COR-L47 (cell line): ENCODE measurements at regions not wholly inside any gene's neighbourhood (a gene's known extent, or its start where the extent isn't known, plus 50 kb on each side); places are given as distances from the start of the nearest gene placed in this dataset.
A peak's percentile ranks its signal among the peaks of the same experiment; 100 is the strongest.
"Not testable (repeated sequence)": the region's sequence is repeated elsewhere in the genome, so short reads cannot be mapped to it uniquely, and the experiment has no call there.

Source experiments
- DNase-seq: peaks from one replicate; lab custom pipeline; 2025; lab: John Stamatoyannopoulos, UW

DNA sequence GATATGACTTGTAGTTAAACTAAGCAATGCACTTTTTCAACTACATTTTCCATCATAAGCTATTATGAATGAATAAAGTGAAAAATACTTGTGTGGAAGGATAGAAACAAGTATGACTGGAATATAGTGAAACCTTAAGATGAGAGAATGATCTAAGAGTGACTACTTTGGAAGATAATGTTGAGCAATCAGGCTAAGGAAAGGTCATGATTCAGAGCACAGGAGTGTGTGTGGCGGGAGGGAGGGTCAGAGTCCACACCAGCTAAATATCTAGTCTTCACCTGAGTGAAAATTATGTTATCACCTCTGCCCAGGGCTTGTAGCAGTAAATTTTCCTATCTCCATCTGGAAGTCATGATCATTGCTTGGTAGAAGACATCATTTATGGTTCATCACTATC, 833.4 kb upstream of the ATXN8OS start:
- no peak for DNase-seq

- DNase-seq = peak; percentile 54
Measured at GRCh38 chr13:69264362-69265334, 843.0 kb upstream of the ATXN8OS start.

DNA sequence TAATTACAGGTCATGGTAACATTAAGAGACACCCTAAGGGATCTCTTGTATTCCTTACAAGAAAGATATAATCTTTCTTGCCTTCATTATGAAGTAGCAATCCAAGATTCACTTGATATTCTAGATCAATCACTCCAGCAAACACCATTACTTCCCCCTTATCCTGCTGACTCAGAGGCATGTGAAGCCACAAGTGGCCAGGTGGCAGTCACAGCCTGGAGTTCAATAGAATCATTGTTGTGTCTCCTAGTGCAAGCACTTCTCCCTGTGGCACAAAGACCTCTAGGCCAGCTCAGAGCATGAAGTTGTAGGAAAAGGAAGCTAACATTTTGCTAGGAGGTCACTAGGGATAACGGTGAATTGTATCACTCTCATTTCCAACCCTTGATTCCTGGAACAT, 864.3 kb upstream of the ATXN8OS start:
- no peak for DNase-seq

GRCh38 chr13:69234171-69234570, 873.5 kb upstream of the ATXN8OS start:
- no peak for DNase-seq

DNA sequence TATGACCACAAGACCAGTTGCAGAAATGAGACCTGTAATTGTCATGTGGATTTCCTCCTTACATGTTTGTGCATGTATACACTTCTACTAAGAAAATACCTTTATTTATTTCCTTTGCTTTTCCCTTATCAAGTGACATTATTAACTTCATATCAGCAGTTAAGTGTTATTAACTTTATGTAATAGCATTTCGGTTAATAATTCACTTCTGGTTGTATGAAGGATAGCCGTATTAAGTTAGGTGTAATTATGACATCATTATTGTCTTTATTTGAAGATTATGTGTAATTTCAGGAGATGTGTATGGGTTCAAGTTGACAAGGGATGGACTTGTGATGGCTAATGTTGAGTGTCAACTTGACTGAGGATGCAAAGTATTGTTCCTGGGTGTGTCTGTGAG, 881.2 kb upstream of the ATXN8OS start:
- no peak for DNase-seq

DNA sequence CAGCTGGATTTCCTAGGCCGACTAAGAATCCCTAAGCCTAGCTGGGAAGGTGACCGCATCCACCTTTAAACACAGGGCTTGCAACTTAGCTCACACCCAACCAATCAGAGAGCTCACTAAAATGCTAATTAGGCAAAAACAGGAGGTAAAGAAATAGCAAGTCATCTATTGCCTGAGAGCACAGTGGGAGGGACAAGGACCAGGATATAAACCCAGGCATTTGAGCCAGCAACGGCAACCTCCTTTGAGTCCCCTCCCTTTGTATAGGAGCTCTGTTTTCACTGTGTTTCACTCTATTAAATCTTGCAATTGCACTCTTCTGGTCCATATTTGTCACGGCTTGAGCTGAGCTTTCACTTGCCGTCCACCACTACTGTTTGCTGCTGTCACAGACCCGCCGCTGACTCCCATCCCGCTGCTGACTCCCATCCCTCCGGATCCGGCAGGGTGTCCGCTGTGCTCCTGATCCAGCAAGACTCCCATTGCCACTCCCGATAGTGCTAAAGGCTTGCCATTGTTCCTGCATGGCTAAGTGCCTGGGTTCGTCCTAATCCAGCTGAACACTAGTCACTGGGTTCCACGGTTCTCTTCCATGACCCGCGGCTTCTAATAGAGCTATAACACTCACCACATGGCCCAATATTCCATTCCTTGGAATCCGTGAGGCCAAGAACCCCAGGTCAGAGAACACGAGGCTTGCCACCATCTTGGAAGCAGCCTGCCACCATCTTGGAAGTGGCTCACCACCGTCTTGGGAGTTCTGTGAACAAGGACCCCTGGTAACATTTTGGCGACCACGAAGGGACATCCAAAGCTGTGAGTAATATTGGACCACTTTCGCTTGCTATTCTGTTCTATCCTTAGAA, 885.8 kb upstream of the ATXN8OS start:
- DNase-seq = not testable (repeated sequence)

- DNase-seq = no peak
Measured at GRCh38 chr13:69213396-69213795, 894.2 kb upstream of the ATXN8OS start.

DNA sequence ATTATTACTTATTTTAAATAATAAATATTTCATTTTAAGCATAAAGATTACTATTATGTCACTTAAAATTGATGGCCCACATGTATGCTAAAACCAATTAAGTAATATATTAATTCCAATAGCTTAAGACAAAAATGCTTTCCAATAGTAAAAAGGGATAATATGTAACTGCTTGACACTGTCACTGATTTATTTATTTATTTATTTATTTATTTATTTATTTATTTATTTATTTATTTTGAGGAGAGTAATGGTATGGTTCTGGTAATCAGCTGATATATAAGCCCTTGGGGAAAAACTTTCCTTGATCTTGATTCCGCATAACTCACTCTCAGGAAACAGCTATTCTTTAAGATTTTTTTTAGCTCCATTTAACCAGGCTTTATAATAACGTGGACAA, 903.0 kb upstream of the ATXN8OS start:
- DNase-seq = no peak

- no peak for DNase-seq
Measured at GRCh38 chr13:69202996-69203395, 904.6 kb upstream of the ATXN8OS start.

- peak; percentile 17 for DNase-seq
Measured at GRCh38 chr13:69199664-69200063, 908.0 kb upstream of the ATXN8OS start.

GRCh38 chr13:69198706-69199105, 908.9 kb upstream of the ATXN8OS start:
- DNase-seq = no peak

DNA sequence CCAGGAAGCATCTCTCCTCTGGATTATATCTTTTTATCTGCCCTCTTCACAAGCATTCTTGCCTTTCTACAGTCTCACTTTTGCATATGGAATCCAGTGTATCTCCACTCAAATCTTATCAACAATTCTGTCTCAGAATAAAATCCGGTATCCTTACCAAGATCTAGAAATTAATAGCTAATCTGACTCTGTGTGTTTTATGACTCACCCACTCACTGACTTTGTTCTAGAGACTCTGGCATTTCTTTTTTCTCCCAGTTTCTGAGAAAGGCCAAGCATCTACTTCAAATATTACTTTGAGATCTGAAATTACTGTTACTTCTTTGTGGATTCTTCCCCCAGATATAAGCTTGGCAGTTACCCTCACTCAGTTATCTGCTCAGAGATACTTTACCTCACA, 913.5 kb upstream of the ATXN8OS start:
- DNase-seq = no peak

GRCh38 chr13:69180034-69180433, 927.6 kb upstream of the ATXN8OS start:
- no peak for DNase-seq

GRCh38 chr13:69178000-69178399, 929.6 kb upstream of the ATXN8OS start:
- no peak for DNase-seq

GRCh38 chr13:69168436-69168835, 939.2 kb upstream of the ATXN8OS start:
- no peak for DNase-seq

- DNase-seq = no peak
Measured at GRCh38 chr13:69155136-69155535, 952.5 kb upstream of the ATXN8OS start.

- no peak for DNase-seq
Measured at GRCh38 chr13:69142101-69142500, 965.5 kb upstream of the ATXN8OS start.

GRCh38 chr13:69124996-69125395, 982.6 kb upstream of the ATXN8OS start:
- DNase-seq = no peak

DNA sequence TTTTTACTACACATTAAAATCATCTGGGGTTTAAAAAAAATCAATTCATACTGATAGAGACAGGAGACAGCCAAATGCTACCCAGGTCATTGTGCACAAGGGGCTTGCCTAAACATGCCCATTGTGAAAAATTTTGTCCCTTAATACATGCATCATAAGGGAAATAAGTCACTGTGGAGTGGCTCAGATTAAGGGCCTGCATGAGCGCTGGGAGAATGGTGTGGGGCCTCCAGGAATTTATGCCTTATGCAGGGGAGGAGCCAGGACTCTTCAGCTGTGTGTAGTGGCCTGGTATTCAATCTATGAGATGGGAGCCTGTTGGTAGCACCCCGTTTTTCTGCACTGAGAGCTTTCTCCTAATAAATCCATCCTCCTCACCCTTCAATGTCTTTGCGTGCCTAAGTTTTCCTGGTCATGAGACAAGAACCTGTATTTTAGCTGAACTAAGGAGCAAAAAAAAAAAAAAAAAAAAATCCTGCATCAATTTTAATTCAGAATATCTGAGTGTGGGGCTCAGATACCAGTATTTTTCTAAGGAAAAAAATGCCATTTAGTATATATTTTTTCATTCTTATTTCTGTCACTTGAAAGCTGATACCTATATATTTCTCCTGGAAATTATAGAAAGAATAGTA, 997.6 kb upstream of the ATXN8OS start:
- DNase-seq = no peak

- no peak for DNase-seq
Measured at GRCh38 chr13:69108486-69108885, 999.1 kb upstream of the ATXN8OS start.

- DNase-seq = no peak
Measured at GRCh38 chr13:69107436-69107835, 1000.2 kb upstream of the ATXN8OS start.

DNA sequence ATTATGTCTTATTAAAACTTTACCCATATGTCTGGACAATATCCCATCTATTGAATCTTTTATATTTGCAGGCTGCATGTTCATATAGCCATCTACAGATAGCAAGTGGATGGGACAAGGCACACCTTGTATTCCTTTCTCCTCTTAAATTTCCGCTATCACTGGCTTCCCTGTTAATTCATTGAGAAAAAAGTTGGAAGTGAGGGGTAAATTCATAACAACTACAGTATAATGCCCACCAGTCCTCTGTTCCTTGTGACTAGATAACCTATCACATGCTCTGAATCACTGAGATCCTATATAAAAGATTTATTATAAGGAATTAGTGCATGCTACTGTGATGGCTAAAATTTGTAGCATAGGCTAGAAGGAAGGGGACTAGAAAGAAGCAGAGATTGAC, 1005.8 kb upstream of the ATXN8OS start:
- DNase-seq = no peak
